SK-N-SH treated with all-trans-retinoic acid at 6 μM for 48 hours (cell line): ENCODE measurements at regions not wholly inside any gene's neighbourhood (a gene's known extent, or its start where the extent isn't known, plus 50 kb on each side); places are given as distances from the start of the nearest gene placed in this dataset.

ENCODE experiments used
- ESRRG ChIP-seq: fragments of 250-450 bp; sonication (Bioruptor Pico); IDR thresholded peaks from 2 replicates; pipeline ENCODE4 v1.6.1; 2021; ENCODE audit warnings: mild to moderate bottlenecking
- OSR1 ChIP-seq: fragments of 250-450 bp; sonication (Bioruptor Pico); IDR thresholded peaks from 2 replicates; pipeline ENCODE4 v1.8.0; 2022; ENCODE audit warnings: moderate library complexity, mild to moderate bottlenecking, inconsistent platforms
- RARB ChIP-seq: fragments of 250-450 bp; sonication (Bioruptor Pico); IDR thresholded peaks from 2 replicates; pipeline ENCODE4 v1.8.0; 2021; ENCODE audit warnings: mild to moderate bottlenecking, moderate library complexity
- SNAI2 ChIP-seq: fragments of 250-450 bp; sonication (Bioruptor Pico); IDR thresholded peaks from 2 replicates; pipeline ENCODE4 v1.5.0; 2020; ENCODE audit warnings: mild to moderate bottlenecking, moderate library complexity
- ZNF8 ChIP-seq: fragments of 450-650 bp; formaldehyde crosslinking; IDR thresholded peaks from 2 replicates; pipeline ENCODE4 v1.5.0; 2020; ENCODE audit warnings: mild to moderate bottlenecking, moderate library complexity

DNA sequence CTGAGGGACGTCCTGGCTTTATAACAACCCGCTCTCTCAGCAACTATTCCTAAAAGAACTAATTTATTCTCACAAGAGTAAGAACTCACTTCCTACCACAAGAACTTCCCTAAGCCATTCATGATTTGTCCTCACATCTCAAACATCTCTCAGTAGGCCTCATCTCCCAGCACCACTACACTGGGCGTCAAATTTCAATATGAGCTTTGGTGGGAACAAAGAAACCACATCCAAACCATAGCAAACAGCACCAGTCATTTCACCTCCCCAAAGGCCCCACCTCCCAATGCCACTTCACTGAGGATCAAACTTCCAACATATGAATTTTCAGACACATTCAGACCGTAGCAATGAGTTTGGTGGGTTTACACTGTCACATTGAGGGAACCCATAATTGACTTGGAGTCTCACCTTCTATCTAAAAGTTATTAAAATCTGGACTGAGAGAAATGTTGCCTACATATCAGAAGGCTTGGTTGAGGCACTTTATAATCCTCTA lies 116.4 kb upstream of the AGBL1 start:
- no peak for TF ChIP-seq ESRRG (CRISPR knock-in tag)
- TF ChIP-seq SNAI2, result no peak
- TF ChIP-seq RARB (CRISPR knock-in tag), result no peak
- TF ChIP-seq OSR1 (CRISPR knock-in tag), result no peak
- TF ChIP-seq ZNF8 (CRISPR knock-in tag), result no peak
